CD4-positive, alpha-beta T cell treated with Interleukin-21 for 1 hour (primary cell): ENCODE measurements at regions not wholly inside any gene's neighbourhood (a gene's known extent, or its start where the extent isn't known, plus 50 kb on each side); places are given as distances from the start of the nearest gene placed in this dataset.

Experiments used
- DNase-seq: peaks from one replicate; pipeline ENCODE4 v3.0.0-alpha.2; 2020

- DNase-seq, result no peak
Measured at GRCh38 chr6:17047889-17048288, 54.0 kb upstream of the STMND1 start.

DNA sequence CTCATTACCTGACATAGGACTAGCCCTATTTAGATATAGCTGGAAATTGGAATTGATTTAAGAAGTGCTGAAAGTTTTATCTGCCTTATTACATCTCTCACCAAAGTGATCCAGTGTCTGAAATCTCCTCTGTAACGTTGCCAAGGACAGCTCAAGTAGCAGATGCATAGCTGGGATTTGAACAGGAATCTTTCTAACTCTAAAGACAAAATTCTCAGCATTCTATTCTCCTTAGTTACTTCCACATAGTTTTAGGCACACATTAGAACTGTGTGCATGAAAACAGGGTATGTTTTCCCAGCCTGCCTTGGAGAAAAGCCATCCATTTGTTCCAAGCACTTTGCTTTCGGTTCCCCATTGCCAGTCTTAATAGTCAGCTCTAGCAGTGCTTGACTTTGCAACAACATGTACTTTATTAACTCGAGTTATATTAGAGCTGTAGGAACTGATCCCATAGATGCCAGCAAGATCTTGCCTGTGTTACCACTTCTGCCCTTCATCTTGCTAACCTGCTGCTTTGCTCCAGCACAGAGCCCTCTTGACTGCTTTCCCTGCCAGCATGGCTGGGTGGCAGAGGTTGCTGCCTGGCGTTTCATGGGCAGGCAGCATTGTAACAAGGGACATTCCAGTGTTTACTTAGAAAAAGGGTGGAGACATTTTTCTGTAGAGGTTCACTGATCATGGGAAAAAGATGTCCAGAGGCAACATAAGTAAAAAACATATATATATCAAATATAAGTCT lies 56.1 kb upstream of the STMND1 start:
- DNase-seq, result no peak

GRCh38 chr6:17043148-17043522 lies 58.7 kb upstream of the STMND1 start:
- no peak for DNase-seq

DNA sequence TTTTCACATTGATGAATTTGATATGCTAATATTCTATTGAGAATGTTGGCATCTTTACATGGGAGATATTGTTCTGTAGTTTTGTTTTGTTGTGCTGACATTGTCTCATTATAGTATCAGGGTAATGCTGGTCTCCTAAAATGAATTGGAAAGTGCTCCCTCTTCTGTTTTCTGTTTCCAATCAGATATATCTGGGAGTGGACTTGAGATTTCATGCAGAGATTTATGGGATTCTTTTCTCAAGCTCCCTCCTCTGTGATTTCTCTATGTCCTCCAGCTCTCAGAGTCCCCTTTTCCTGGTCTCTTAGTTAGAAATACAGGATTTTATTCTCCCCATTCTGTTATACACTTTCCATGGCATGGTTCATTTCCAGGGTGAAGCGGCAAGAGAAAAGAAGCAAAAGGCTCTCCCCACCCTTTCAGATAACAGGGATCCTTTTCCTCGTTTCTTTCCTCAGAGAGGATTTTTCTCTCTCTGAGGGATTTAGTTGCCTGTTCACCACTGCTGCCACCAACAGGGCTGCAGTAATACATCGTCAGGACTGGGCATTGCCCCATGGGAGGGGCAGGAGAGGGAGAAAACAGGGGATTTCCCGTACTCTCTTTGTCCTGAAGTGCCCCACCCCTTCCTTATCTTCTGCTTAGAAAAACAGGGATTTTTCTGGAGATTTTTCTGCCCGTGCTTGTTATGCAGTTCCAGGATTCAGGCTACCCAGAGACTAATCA lies 59.3 kb upstream of the STMND1 start:
- no peak for DNase-seq

DNA sequence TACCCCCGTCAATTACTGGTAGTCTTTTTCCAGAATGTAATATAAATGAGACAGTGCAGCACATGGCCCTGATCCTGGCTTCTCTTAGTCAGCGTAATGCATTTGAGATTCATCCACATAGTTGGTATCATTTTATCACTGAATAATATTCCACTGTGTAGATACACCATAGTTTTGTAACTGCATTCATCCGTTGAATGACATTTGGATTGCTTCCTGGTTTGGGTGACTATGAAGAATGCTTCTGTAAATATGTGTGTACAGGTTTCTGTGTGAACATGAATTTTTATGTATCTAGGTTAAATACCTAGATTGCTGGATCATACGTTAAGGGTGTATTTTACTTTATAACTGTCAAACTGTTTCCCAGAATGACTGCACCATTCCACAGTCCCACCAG lies 62.6 kb upstream of the STMND1 start:
- DNase-seq, result no peak

DNA sequence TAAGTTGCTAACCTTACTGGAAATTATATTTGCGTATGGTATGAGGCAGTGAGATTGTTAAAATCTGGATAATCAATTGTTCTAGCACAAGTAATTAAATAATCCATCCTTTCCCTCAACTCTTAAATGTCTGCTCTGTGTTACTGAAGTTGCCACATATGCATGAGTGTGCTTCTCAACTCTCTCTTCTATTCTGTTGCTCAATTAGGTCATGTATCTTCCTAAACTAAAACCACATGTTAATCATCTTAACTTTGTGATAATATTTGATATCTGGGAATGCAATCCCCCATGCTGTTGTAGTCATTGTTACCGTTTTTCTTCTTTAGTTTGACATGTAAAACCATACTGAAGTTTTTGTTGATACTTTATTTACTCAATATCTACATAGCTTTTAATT lies 63.5 kb upstream of the STMND1 start:
- no peak for DNase-seq

GRCh38 chr6:17036065-17036393 lies 65.8 kb upstream of the STMND1 start:
- DNase-seq, result no peak

GRCh38 chr6:17035257-17036064 lies 66.4 kb upstream of the STMND1 start:
- no peak for DNase-seq

GRCh38 chr6:17033746-17034145 lies 68.1 kb upstream of the STMND1 start:
- no peak for DNase-seq

DNA sequence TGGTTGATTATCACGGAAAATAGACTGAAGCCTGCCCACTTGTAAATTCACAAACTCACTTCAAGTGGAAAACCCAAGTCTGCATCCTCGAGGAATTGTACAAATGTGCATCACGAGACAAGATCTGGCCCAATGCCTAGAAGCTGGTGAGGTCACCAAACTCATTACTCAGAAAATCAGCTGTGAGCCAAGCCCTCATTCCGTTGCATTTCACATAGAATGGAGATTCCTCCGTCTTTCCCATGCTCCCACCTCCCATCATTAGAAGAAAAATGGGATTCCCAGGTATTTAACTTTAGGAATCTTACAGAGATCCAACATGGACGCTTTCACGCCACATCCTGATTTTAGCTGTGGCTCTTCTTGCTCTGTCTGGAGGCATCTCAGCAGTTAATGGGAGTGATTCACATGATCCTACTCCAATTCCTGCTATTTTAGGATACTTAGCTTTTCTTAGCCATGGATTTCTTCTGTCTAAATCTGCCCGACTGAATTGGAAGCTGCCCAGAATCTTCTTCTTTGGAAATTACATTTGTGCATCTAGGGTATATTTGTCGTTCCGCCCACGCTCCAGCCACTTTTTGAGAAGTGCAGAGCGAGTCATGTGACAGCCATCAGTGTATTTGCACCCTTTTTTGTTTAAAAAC lies 68.7 kb upstream of the STMND1 start:
- no peak for DNase-seq

- DNase-seq, result no peak
Measured at GRCh38 chr6:17032590-17032987, 69.3 kb upstream of the STMND1 start.

GRCh38 chr6:17031961-17032360 lies 69.9 kb upstream of the STMND1 start:
- DNase-seq, result no peak

- DNase-seq, result no peak
Measured at GRCh38 chr6:17027441-17027840, 74.4 kb upstream of the STMND1 start.

DNA sequence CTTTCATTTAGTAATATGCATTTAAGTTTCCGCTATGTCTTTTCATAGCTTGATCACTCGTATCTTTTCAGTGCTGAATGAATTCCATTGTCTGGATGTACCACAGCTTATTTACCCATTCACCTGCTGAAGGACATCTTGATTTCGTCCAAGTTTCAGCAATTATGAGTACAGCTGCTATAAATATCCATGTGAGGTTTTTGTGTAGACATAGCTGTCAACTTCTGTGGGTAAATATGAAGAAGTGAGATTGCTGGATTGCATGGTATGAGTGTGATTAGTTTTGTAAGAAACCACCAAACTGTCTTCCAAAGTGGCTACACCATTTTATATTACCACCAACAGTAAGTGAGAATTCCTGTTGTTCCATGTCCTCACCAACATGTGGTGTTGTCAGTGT lies 79.2 kb upstream of the STMND1 start:
- no peak for DNase-seq

DNA sequence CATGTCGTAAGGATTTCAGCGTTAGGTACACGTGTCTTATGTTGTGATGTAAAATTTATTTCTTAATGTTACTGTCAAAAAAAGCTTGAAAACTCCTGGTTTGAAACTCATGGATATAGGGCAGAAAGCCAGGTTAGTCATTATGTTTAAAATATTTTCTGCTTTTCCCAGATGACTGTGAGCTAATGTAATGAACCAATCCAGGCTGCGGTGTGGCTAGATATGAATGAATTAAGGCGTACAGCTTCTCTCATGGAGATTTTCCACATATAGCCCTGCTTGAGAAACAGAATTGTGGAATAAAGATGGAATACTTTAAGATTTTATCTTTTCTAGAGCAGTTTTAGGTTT lies 80.3 kb upstream of the STMND1 start:
- no peak for DNase-seq

DNA sequence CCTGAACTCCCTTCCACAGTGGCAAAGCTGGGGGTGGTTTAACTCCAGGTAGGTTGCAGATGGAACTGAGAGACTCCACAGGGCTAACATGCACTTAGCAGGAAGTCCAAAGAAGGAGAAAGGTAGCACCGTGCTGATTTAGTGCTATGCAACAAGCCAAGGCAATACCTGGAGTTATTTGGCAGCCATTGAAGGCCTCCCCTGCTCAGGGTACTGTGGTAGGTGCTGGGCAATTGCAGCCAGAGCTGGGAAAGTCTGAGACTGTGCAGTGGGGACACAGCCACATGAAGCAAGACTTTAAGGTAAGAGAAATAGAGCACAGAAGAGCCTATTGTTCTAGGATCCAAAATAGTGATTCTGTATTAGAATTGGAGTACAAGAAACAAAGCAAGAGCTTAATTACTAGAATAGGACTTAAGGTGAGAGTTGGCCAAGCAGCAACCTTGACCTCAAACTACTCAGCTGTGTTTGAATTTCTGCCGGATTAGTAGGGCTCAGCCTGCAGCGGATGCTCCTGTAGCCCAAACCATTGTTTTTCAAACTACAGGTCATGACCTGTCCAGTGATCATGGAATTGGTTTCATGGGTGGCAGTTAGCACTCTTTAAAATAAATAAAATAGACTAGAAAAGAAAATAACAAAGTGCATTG lies 80.8 kb upstream of the STMND1 start:
- no peak for DNase-seq

GRCh38 chr6:17018425-17018824 lies 83.4 kb upstream of the STMND1 start:
- DNase-seq, result no peak

DNA sequence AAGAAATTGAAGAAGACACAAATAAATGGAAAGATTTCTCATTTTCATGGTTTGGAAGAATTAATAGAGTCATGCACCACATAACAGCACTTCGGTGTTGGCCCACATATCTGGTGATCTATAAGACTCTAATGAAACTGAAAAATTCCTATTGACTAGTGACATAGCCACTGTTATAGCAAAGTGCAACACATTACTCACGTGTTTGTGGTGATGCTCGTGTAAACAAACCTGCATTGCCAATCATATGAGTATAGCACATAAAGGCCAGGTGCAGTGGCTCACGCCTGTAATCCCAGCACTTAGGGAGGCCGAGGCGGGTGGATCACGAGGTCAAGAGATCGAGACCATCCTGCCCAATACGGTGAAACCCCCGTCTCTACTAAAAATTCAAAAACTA lies 84.4 kb upstream of the STMND1 start:
- no peak for DNase-seq

DNA sequence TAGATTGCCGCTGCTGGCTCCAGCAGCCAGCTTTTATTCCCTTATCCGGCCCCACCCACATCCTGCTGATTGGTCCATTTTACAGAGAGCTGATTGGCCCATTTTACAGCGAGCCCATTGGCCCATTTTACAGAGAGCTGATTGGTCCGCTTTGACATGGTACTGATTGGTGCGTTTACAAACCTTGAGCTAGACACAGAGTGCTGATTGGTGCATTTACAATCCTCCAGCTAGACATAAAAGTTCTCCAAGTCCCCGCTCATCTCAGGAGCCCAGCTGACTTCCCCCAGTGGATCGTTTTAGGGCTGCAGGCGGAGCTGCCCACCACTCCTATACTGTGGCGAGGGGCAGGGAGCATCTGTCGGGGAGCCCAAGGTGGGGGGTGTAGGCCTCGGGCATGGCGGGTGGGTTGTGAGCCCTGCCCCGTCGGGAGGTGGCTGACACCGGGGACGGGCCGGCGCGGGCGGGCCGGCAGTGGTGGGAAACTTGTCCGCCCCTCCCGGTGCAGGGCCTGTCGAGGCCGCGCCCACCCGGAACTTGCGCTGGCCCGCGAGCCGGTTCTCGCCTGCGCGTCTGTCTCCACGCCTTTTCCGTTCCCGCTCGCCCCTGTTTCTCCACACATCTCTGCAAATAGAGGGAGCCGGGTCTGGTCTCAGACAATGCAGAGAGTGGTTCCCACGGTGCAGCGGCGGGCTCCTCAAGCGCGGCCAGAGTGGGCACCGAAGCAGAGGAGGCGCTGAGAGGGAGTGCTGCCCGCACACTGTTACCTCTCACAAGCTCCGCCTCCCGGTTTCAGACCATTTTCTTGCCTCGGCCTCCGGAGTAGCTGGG lies 86.1 kb upstream of the STMND1 start:
- peak; percentile 77 for DNase-seq

DNA sequence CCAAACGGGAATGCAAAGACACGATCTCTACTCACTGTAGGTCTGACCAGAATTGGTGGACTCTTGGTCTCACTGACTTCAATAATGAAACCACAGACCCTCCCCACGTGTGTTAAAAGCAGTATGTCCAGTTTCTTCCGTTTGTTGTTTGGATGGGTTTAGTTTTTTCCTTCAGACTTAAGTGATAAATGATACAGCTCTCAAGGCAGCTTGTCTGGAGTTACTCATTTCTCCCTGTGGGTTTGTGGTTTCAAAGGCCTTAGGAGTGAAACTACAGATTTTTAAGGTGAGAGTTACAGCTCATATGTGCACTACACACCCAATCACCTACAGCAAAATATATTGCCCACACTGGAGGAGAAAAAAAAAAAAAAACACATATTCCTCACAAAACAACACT lies 86.7 kb upstream of the STMND1 start:
- DNase-seq, result no peak

- no peak for DNase-seq
Measured at GRCh38 chr6:17013701-17014100, 88.1 kb upstream of the STMND1 start.
